ENCODE measurements at regions not wholly inside any gene's neighbourhood (a gene's known extent, or its start where the extent isn't known, plus 50 kb on each side); places are given as distances from the start of the nearest gene placed in this dataset.

DNA sequence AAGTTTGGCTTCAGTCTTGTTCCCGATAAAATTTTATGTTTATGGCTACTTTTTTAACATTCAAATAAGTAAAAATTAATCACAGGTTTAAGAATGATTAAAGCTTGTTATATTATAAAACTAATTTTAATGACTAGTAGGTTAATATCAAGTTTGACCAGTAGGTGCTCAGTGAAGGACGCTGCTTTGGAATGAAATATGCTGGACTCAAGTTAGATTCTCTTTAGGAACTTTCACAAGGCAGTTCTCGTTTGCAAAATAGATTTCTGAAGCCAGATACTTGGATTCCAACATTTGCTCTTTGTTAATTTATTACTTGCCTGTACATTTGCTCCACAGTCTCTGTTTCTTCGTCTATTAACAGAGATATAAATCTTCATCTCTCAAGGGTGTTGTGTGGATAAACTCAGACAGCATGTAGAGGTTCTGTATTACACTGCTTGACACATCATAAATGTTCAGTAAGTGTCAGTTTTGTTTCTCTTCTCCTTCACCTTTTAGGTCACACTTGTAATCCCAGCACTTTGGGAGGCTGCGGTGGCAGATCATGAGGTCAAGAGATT is 432.8 kb upstream of the CHRM3 start:
- TF ChIP-seq POLR2G (IDR thresholded peaks at IDR 0.05; ENCODE audit: low read depth, low read length) (no peak), ZNF264 (CRISPR knock-in tag; IDR thresholded peaks at IDR 0.05) (no peak), GATA4 (IDR thresholded peaks at IDR 0.05; ENCODE audit: borderline replicate concordance, low read depth) (no peak)
